SK-N-SH treated with all-trans-retinoic acid at 6 μM for 48 hours (cell line): ENCODE measurements at regions not wholly inside any gene's neighbourhood (a gene's known extent, or its start where the extent isn't known, plus 50 kb on each side); places are given as distances from the start of the nearest gene placed in this dataset.

ENCODE experiments used
- BACH2 ChIP-seq: fragments of 250-450 bp; sonication (Bioruptor Pico); IDR thresholded peaks from 2 replicates; pipeline ENCODE4 v1.9.0; 2021; ENCODE audit warnings: mild to moderate bottlenecking, borderline replicate concordance
- GLIS3 ChIP-seq: fragments of 250-450 bp; sonication (Bioruptor Pico); IDR thresholded peaks from 2 replicates; pipeline ENCODE4 v1.5.0; 2020; ENCODE audit warnings: mild to moderate bottlenecking, moderate library complexity
- PATZ1 ChIP-seq: fragments of 250-450 bp; sonication (Bioruptor Pico); IDR thresholded peaks from 2 replicates; pipeline ENCODE4 v1.8.0; 2020; ENCODE audit warnings: mild to moderate bottlenecking, moderate library complexity, borderline replicate concordance
- RARB ChIP-seq: fragments of 250-450 bp; sonication (Bioruptor Pico); IDR thresholded peaks from 2 replicates; pipeline ENCODE4 v1.8.0; 2021; ENCODE audit warnings: mild to moderate bottlenecking, moderate library complexity
- SNAI2 ChIP-seq: fragments of 250-450 bp; sonication (Bioruptor Pico); IDR thresholded peaks from 2 replicates; pipeline ENCODE4 v1.5.0; 2020; ENCODE audit warnings: mild to moderate bottlenecking, moderate library complexity
- ZFP3 ChIP-seq: fragments of 250-450 bp; sonication (Bioruptor Pico); IDR thresholded peaks from 2 replicates; pipeline ENCODE4 v1.5.0; 2020; ENCODE audit warnings: mild to moderate bottlenecking, moderate library complexity
- ZNF8 ChIP-seq: fragments of 450-650 bp; formaldehyde crosslinking; IDR thresholded peaks from 2 replicates; pipeline ENCODE4 v1.5.0; 2020; ENCODE audit warnings: mild to moderate bottlenecking, moderate library complexity

GRCh38 chr15:59746777-59747176, 57.7 kb upstream of the BNIP2 start:
- TF ChIP-seq BACH2 (CRISPR knock-in tag) (no peak), PATZ1 (CRISPR knock-in tag) (no peak), ZNF8 (CRISPR knock-in tag) (no peak), GLIS3 (no peak), SNAI2 (CRISPR knock-in tag) (no peak), RARB (CRISPR knock-in tag) (no peak), ZFP3 (CRISPR knock-in tag) (no peak)
